ENCODE measurements at regions not wholly inside any gene's neighbourhood (a gene's known extent, or its start where the extent isn't known, plus 50 kb on each side); places are given as distances from the start of the nearest gene placed in this dataset.

GRCh38 chr6:22473991-22474682 is 95.2 kb upstream of the HDGFL1 start:
- in situ Hi-C loops (cut with HindIII; ENCODE audit: low sequenced_read_pairs) = loop anchor here (5.0 kb wide), 1 partner anchor 42 kb away; no protein-coding TSS in a partner anchor
- TF ChIP-seq CTCF (IDR thresholded peaks at IDR 0.05; ENCODE audit: low read depth, low read length, missing control alignments) = no peak
- no peak overlapping the region for H3K4me3 ChIP-seq (ENCODE audit: low read depth, low read length)
- DNase-seq (ENCODE audit: low read depth) = no peak

GRCh38 chr6:22476811-22477390 is 92.5 kb upstream of the HDGFL1 start:
- no peak overlapping the region for H3K4me3 ChIP-seq (ENCODE audit: low read depth, low read length)
- in situ Hi-C loops (cut with HindIII; ENCODE audit: low sequenced_read_pairs) = no loop called here
- no peak for DNase-seq (ENCODE audit: low read depth)
- no peak for TF ChIP-seq CTCF (IDR thresholded peaks at IDR 0.05; ENCODE audit: low read depth, low read length, missing control alignments)

GRCh38 chr6:22497276-22497675 is 72.1 kb upstream of the HDGFL1 start:
- in situ Hi-C loops (cut with HindIII; ENCODE audit: low sequenced_read_pairs) = no loop called here
- H3K4me3 ChIP-seq (ENCODE audit: low read depth, low read length) = no peak overlapping the region
- no peak for DNase-seq (ENCODE audit: low read depth)
- TF ChIP-seq CTCF (IDR thresholded peaks at IDR 0.05; ENCODE audit: low read depth, low read length, missing control alignments) = no peak

- in situ Hi-C loops (cut with HindIII; ENCODE audit: low sequenced_read_pairs) = no loop called here
Observed at GRCh38 chr6:22499815-22500214, 69.6 kb upstream of the HDGFL1 start.

GRCh38 chr6:22506496-22506895 is 62.9 kb upstream of the HDGFL1 start:
- DNase-seq (ENCODE audit: low read depth) = no peak
- in situ Hi-C loops (cut with HindIII; ENCODE audit: low sequenced_read_pairs) = loop anchor here (5.0 kb wide), 1 partner anchor 94 kb away; no protein-coding TSS in a partner anchor
- no peak for TF ChIP-seq CTCF (IDR thresholded peaks at IDR 0.05; ENCODE audit: low read depth, low read length, missing control alignments)
- no peak overlapping the region for H3K4me3 ChIP-seq (ENCODE audit: low read depth, low read length)

More at GRCh38 chr6:22499815-22500214, 69.6 kb upstream of the HDGFL1 start:
- no peak for DNase-seq (ENCODE audit: low read depth)
- no peak for TF ChIP-seq CTCF (IDR thresholded peaks at IDR 0.05; ENCODE audit: low read depth, low read length, missing control alignments)
- no peak overlapping the region for H3K4me3 ChIP-seq (ENCODE audit: low read depth, low read length)

- H3K4me3 ChIP-seq (ENCODE audit: low read depth, low read length) = no peak overlapping the region
- TF ChIP-seq CTCF (IDR thresholded peaks at IDR 0.05; ENCODE audit: low read depth, low read length, missing control alignments) = no peak
- DNase-seq (ENCODE audit: low read depth) = no peak
- in situ Hi-C loops (cut with HindIII; ENCODE audit: low sequenced_read_pairs) = no loop called here
Observed at GRCh38 chr6:22512686-22513427, 56.5 kb upstream of the HDGFL1 start.

Measured in astrocyte of the cerebellum (primary cell).